ENCODE measurements at regions not wholly inside any gene's neighbourhood (a gene's known extent, or its start where the extent isn't known, plus 50 kb on each side); places are given as distances from the start of the nearest gene placed in this dataset.

DNA sequence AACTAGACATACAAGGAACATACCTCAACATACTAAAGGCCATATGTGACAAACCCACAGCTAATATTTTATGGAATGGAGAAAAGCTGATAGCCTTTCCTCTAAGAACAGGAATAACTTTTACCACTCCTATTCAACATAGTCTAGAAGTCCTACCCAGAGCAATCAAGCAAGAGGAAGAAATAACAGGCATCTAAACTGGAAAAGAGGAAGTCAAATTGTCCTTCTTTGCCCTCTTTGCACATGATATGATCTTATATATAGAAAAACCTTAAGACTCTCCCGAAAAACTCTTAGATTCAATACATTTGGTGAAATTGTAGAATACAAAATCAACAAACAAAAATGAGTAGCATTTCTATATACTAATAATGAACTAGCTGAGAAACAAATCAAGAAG, 110.0 kb downstream of the ATP23 start:
- no peaks in the 10 kb centered on the region for H3K36me3 ChIP-seq (ENCODE audit: control insufficient read depth, insufficient read depth, low read length)
- TF ChIP-seq, protein P1, sequence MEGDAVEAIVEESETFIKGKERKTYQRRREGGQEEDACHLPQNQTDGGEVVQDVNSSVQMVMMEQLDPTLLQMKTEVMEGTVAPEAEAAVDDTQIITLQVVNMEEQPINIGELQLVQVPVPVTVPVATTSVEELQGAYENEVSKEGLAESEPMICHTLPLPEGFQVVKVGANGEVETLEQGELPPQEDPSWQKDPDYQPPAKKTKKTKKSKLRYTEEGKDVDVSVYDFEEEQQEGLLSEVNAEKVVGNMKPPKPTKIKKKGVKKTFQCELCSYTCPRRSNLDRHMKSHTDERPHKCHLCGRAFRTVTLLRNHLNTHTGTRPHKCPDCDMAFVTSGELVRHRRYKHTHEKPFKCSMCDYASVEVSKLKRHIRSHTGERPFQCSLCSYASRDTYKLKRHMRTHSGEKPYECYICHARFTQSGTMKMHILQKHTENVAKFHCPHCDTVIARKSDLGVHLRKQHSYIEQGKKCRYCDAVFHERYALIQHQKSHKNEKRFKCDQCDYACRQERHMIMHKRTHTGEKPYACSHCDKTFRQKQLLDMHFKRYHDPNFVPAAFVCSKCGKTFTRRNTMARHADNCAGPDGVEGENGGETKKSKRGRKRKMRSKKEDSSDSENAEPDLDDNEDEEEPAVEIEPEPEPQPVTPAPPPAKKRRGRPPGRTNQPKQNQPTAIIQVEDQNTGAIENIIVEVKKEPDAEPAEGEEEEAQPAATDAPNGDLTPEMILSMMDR (IDR thresholded peaks at IDR 0.05; ENCODE audit: insufficient read depth, low read length, poor library complexity, severe bottlenecking), result no peak
- no peak for DNase-seq (ENCODE audit: extremely low read depth, insufficient read length)
- H3K4me3 ChIP-seq (replicated peaks; ENCODE audit: low read depth, low read length), result no peak overlapping the region
- H3K27me3 ChIP-seq (replicated peaks; ENCODE audit: control insufficient read depth, insufficient read depth, low read length), result no peaks in the 10 kb centered on the region

DNA sequence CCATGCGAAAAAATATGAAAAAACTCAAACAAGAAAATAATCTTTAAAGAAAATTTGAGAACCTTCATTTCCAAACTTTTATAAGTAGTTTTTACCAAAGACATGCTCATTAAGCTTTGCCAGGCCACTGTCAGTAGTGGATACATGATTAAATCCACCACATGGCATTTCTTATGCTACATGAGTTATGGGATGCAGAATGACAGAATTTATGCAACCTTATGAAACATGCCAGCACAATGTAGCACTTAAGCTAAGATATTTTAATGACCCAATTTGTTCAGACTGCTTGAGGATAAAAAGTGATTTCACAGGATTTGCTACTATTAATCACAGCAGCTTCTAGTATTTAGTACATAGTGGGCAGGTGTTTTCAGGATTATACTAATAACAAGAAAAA, 123.3 kb downstream of the ATP23 start:
- H3K27me3 ChIP-seq (replicated peaks; ENCODE audit: control insufficient read depth, insufficient read depth, low read length), result no peaks in the 10 kb centered on the region
- TF ChIP-seq, protein P1 (IDR thresholded peaks at IDR 0.05; ENCODE audit: insufficient read depth, low read length, poor library complexity, severe bottlenecking), result no peak
- H3K36me3 ChIP-seq (ENCODE audit: control insufficient read depth, insufficient read depth, low read length), result no peaks in the 10 kb centered on the region
- no peak overlapping the region for H3K4me3 ChIP-seq (replicated peaks; ENCODE audit: low read depth, low read length)
- DNase-seq (ENCODE audit: extremely low read depth, insufficient read length), result no peak

DNA sequence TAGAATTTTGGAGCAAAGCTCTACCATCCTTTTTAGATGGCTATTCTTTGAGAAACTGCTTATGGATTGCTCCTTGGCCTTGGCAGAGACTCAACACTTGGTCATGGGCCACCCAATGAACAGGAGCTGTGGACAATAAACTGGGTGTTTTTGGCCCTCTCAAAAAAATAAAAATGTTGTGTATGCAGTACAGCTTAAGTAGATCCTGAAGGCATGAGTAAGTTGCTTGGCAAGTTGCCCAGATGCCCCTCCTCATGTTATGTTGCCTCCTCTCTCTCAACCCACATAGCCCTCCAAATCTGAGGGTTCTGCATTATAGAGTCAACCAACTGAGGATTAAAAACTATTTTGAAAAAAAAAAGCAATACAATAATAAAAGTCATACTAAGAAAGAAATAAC, 124.9 kb downstream of the ATP23 start:
- no peaks in the 10 kb centered on the region for H3K27me3 ChIP-seq (replicated peaks; ENCODE audit: control insufficient read depth, insufficient read depth, low read length)
- no peak for DNase-seq (ENCODE audit: extremely low read depth, insufficient read length)
- no peaks in the 10 kb centered on the region for H3K36me3 ChIP-seq (ENCODE audit: control insufficient read depth, insufficient read depth, low read length)
- TF ChIP-seq, protein P1 (IDR thresholded peaks at IDR 0.05; ENCODE audit: insufficient read depth, low read length, poor library complexity, severe bottlenecking), result no peak
- no peak overlapping the region for H3K4me3 ChIP-seq (replicated peaks; ENCODE audit: low read depth, low read length)

DNA sequence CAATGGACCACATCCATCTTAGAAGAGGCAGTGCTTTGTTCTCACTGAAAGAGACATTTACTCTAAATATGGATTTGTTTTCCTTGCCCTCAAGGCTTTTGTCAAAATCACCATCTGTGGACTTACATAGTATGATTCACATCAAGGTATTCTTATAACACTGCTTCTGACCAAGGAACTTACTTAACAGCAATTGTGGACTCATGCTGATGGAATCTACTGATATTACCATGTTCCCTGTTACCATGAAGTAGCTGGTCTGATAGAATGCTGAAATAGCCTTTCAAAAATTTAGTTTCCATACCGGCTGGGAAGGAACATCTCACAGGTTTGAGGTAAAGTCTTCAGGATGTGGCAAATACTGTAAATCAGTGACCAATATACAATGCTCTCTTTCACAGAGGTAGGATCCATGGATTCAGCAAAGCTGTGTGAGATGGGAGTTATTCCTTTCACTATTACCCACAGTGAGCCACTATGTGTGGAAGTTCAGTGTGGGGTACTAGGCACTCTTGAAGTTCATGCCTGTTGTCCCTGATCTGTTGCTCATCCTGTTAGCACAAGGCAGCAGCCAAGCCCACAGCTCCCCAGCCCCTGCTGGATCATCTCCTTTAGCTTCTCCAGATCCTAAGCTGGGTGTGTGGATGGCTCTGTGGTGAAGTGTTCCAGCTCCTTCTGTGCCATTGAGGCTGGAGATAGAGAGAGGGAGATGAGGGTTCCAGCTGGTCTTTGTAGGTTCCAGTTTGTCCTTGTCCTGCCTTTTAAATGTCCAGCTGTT, 126.4 kb downstream of the ATP23 start:
- Histone ChIP-seq H3K4me3 (replicated peaks; ENCODE audit: low read depth, low read length) (no peak overlapping the region), H3K36me3 (ENCODE audit: control insufficient read depth, insufficient read depth, low read length) (no peaks in the 10 kb centered on the region), H3K27me3 (replicated peaks; ENCODE audit: control insufficient read depth, insufficient read depth, low read length) (no peaks in the 10 kb centered on the region)
- TF ChIP-seq, protein P1 (IDR thresholded peaks at IDR 0.05; ENCODE audit: insufficient read depth, low read length, poor library complexity, severe bottlenecking), result no peak
- DNase-seq (ENCODE audit: extremely low read depth, insufficient read length), result no peak

DNA sequence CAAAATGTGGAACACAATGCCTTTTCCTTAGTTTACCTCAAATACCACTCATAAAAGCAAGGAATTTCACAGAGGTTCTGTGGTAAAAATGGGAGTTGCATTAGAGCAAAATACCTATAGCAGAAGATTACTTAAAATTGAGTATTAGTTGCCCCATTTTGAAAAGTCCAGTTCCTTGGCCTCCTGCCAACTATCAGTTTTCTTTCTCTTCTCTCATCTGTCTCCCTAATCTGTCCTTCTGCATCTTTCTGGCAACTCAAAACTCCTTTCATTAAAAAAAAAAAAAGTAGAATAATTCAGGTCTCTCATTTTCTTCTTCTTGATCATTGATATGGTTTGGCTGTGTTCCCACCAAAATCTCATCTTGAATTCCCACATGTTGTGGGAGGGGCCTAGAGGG, 127.3 kb downstream of the ATP23 start:
- no peak overlapping the region for H3K4me3 ChIP-seq (replicated peaks; ENCODE audit: low read depth, low read length)
- DNase-seq (ENCODE audit: extremely low read depth, insufficient read length), result no peak
- no peaks in the 10 kb centered on the region for H3K27me3 ChIP-seq (replicated peaks; ENCODE audit: control insufficient read depth, insufficient read depth, low read length)
- TF ChIP-seq, protein P1 (IDR thresholded peaks at IDR 0.05; ENCODE audit: insufficient read depth, low read length, poor library complexity, severe bottlenecking), result no peak
- H3K36me3 ChIP-seq (ENCODE audit: control insufficient read depth, insufficient read depth, low read length), result no peaks in the 10 kb centered on the region

Measured in GM06990 (cell line).